Spleen (tissue), 7 donors: ENCODE measurements at regions not wholly inside any gene's neighbourhood (a gene's known extent, or its start where the extent isn't known, plus 50 kb on each side); places are given as distances from the start of the nearest gene placed in this dataset.

Experiments
- CTCF ChIP-seq, 11 experiments: fragments of 200-600 bp in 7 of 11; fragments of 450-650 bp in 4 of 11; sonication (generic) in 4 of 11; IDR thresholded peaks in 8 of 11; conservative IDR thresholded peaks in 3 of 11; 1 replicate in 7 of 11; 2 replicates in 4 of 11; pipeline versions ENCODE4 v1.4.0 to v1.8.0; 2016 to 2021; ENCODE audit warnings: antibody characterized with exemption in 11 of 11, inconsistent platforms in 4 of 11, mild to moderate bottlenecking in 1 of 11
- POLR2A ChIP-seq, 3 donors: fragments of 450-650 bp; IDR thresholded peaks; one replicate each; pipeline ENCODE4 v1.5.1; 2017; ENCODE audit warnings: antibody characterized with exemption in 3 of 3, mild to moderate bottlenecking in 1 of 3
- donor health status: DM: no; HTN: no; CAD: no; lungs with moderate emphysema.
- donor health status: DM: no; HTN: no; CAD: no.
- donor health status: DM: no; HTN: no; CAD: no.

- TF ChIP-seq CTCF (IDR thresholded peaks at IDR 0.05 in 8 of 11, conservative IDR thresholded peaks at IDR 0.05 in 3 of 11) (no peak), POLR2A (IDR thresholded peaks at IDR 0.05) (no peak)
These were observed 168.4 kb downstream of the RPS29 start for GRCh38 chr14:49417790-49418189.
